Skeletal muscle satellite cell (primary cell): ENCODE measurements at regions not wholly inside any gene's neighbourhood (a gene's known extent, or its start where the extent isn't known, plus 50 kb on each side); places are given as distances from the start of the nearest gene placed in this dataset.

Experiments
- H3K27me3 ChIP-seq: 2 replicates; pipeline ENCODE4 v1.7.0; 2013; ENCODE audit warnings: low read length; ENCODE audit not compliant: control insufficient read depth, insufficient read depth
- H3K36me3 ChIP-seq: 2 replicates; pipeline ENCODE4 v1.7.0; 2013; ENCODE audit warnings: mild to moderate bottlenecking, control low read depth, low read length; ENCODE audit not compliant: insufficient read depth
- H3K4me1 ChIP-seq: 2 replicates; pipeline ENCODE4 v1.7.0; 2013; ENCODE audit warnings: low read length; ENCODE audit not compliant: control insufficient read depth, insufficient read depth
- H3K4me2 ChIP-seq: 2 replicates; pipeline ENCODE4 v1.7.0; 2013; ENCODE audit warnings: mild to moderate bottlenecking, low read length
- H3K4me3 ChIP-seq: 2 replicates; pipeline ENCODE4 v1.7.0; 2013; ENCODE audit warnings: low read length
- H3K9ac ChIP-seq: 2 replicates; pipeline ENCODE4 v1.7.0; 2013; ENCODE audit warnings: mild to moderate bottlenecking, low read depth, low read length, moderate library complexity
- H3K9me3 ChIP-seq: replicated peaks from 2 replicates; pipeline ENCODE4 v1.7.0; 2013; ENCODE audit warnings: mild to moderate bottlenecking, control low read depth, low read length

GRCh38 chr20:6956574-6956973, 189.1 kb downstream of the BMP2 start:
- Histone ChIP-seq H3K4me2 (no peak overlapping the region), H3K9me3 (no peaks in the 10 kb centered on the region), H3K27me3 (no peaks in the 10 kb centered on the region), H3K4me1 (no peaks in the 10 kb centered on the region), H3K9ac (no peak overlapping the region), H3K4me3 (no peak overlapping the region), H3K36me3 (no peaks in the 10 kb centered on the region)

- Histone ChIP-seq H3K4me1 (no peaks in the 10 kb centered on the region), H3K4me2 (no peak overlapping the region), H3K4me3 (no peak overlapping the region), H3K9me3 (no peaks in the 10 kb centered on the region), H3K27me3 (no peaks in the 10 kb centered on the region), H3K9ac (no peak overlapping the region), H3K36me3 (no peaks in the 10 kb centered on the region)
These were observed 192.4 kb downstream of the BMP2 start for GRCh38 chr20:6959900-6960312.

- no peaks in the 10 kb centered on the region for H3K4me1 ChIP-seq
- H3K9ac ChIP-seq: no peak overlapping the region
- no peaks in the 10 kb centered on the region for H3K36me3 ChIP-seq
- no peak overlapping the region for H3K4me3 ChIP-seq
- H3K9me3 ChIP-seq: no peaks in the 10 kb centered on the region
- H3K4me2 ChIP-seq: no peak overlapping the region
- H3K27me3 ChIP-seq: no peaks in the 10 kb centered on the region
These were observed 199.2 kb downstream of the BMP2 start for GRCh38 chr20:6966721-6967120.

GRCh38 chr20:6974838-6975237, 207.4 kb downstream of the BMP2 start:
- Histone ChIP-seq H3K9me3 (no peaks in the 10 kb centered on the region), H3K27me3 (no peaks in the 10 kb centered on the region), H3K4me2 (no peak overlapping the region), H3K4me1 (peaks cover 8% of the 10 kb centered on the region), H3K36me3 (no peaks in the 10 kb centered on the region), H3K4me3 (no peak overlapping the region), H3K9ac (no peak overlapping the region)

- Histone ChIP-seq H3K36me3 (no peaks in the 10 kb centered on the region), H3K9ac (no peak overlapping the region), H3K9me3 (no peaks in the 10 kb centered on the region), H3K4me2 (no peak overlapping the region), H3K27me3 (no peaks in the 10 kb centered on the region), H3K4me3 (no peak overlapping the region), H3K4me1 (peaks cover 8% of the 10 kb centered on the region)
These were observed 207.8 kb downstream of the BMP2 start for GRCh38 chr20:6975311-6975710.

GRCh38 chr20:6976106-6976900, 208.8 kb downstream of the BMP2 start:
- H3K36me3 ChIP-seq: no peaks in the 10 kb centered on the region
- H3K4me1 ChIP-seq: peaks cover 8% of the 10 kb centered on the region
- no peak overlapping the region for H3K9ac ChIP-seq
- no peaks in the 10 kb centered on the region for H3K9me3 ChIP-seq
- H3K27me3 ChIP-seq: no peaks in the 10 kb centered on the region
- no peak overlapping the region for H3K4me2 ChIP-seq
- H3K4me3 ChIP-seq: no peak overlapping the region

- Histone ChIP-seq H3K9ac (no peak overlapping the region), H3K27me3 (no peaks in the 10 kb centered on the region), H3K9me3 (no peaks in the 10 kb centered on the region)
These were observed 212.1 kb downstream of the BMP2 start for GRCh38 chr20:6979621-6980020.

GRCh38 chr20:6993011-6993410, 225.5 kb downstream of the BMP2 start:
- Histone ChIP-seq H3K36me3 (no peaks in the 10 kb centered on the region), H3K9me3 (no peaks in the 10 kb centered on the region), H3K4me3 (no peak overlapping the region), H3K4me1 (peaks cover 13% of the 10 kb centered on the region), H3K9ac (no peak overlapping the region), H3K27me3 (no peaks in the 10 kb centered on the region), H3K4me2 (no peak overlapping the region)

More at GRCh38 chr20:6979621-6980020, 212.1 kb downstream of the BMP2 start:
- Histone ChIP-seq H3K4me3 (no peak overlapping the region), H3K36me3 (no peaks in the 10 kb centered on the region), H3K4me2 (no peak overlapping the region), H3K4me1 (peaks cover 8% of the 10 kb centered on the region)

- Histone ChIP-seq H3K9me3 (no peaks in the 10 kb centered on the region), H3K27me3 (no peaks in the 10 kb centered on the region), H3K36me3 (no peaks in the 10 kb centered on the region), H3K9ac (no peak overlapping the region), H3K4me3 (no peak overlapping the region), H3K4me1 (peaks cover 13% of the 10 kb centered on the region), H3K4me2 (no peak overlapping the region)
These were observed 226.0 kb downstream of the BMP2 start for GRCh38 chr20:6993511-6993910.

- Histone ChIP-seq H3K27me3 (no peaks in the 10 kb centered on the region), H3K9ac (no peak overlapping the region), H3K4me1 (peaks cover 13% of the 10 kb centered on the region), H3K4me2 (no peak overlapping the region), H3K9me3 (no peaks in the 10 kb centered on the region), H3K4me3 (no peak overlapping the region), H3K36me3 (no peaks in the 10 kb centered on the region)
These were observed 227.0 kb downstream of the BMP2 start for GRCh38 chr20:6994452-6994851.

- Histone ChIP-seq H3K9me3 (no peaks in the 10 kb centered on the region), H3K4me2 (no peak overlapping the region), H3K9ac (no peak overlapping the region), H3K36me3 (no peaks in the 10 kb centered on the region), H3K27me3 (no peaks in the 10 kb centered on the region), H3K4me1 (peaks cover 4% of the 10 kb centered on the region), H3K4me3 (no peak overlapping the region)
These were observed 231.4 kb downstream of the BMP2 start for GRCh38 chr20:6998909-6999308.

- no peak overlapping the region for H3K4me3 ChIP-seq
- H3K27me3 ChIP-seq: no peaks in the 10 kb centered on the region
- no peaks in the 10 kb centered on the region for H3K4me1 ChIP-seq
- H3K9ac ChIP-seq: no peak overlapping the region
- no peak overlapping the region for H3K4me2 ChIP-seq
- no peaks in the 10 kb centered on the region for H3K36me3 ChIP-seq
- no peaks in the 10 kb centered on the region for H3K9me3 ChIP-seq
These were observed 231.9 kb downstream of the BMP2 start for GRCh38 chr20:6999381-6999780.
